Fibroblast of villous mesenchyme (primary cell): ENCODE measurements at regions not wholly inside any gene's neighbourhood (a gene's known extent, or its start where the extent isn't known, plus 50 kb on each side); places are given as distances from the start of the nearest gene placed in this dataset.

Experiments used
- DNase-seq: peaks from one replicate; pipeline ENCODE4 v3.0.0-alpha.2; 2010; ENCODE audit warnings: low read depth
- H3K4me3 ChIP-seq: 2 replicates; pipeline ENCODE4 v1.5.1; 2011; ENCODE audit warnings: low read depth, mild to moderate bottlenecking, low read length
- TF ChIP-seq, protein P1 (sequence below): IDR thresholded peaks from 2 replicates; pipeline ENCODE4 v1.5.1; 2012; ENCODE audit warnings: low read depth, mild to moderate bottlenecking, low read length; ENCODE audit not compliant: insufficient read depth

DNA sequence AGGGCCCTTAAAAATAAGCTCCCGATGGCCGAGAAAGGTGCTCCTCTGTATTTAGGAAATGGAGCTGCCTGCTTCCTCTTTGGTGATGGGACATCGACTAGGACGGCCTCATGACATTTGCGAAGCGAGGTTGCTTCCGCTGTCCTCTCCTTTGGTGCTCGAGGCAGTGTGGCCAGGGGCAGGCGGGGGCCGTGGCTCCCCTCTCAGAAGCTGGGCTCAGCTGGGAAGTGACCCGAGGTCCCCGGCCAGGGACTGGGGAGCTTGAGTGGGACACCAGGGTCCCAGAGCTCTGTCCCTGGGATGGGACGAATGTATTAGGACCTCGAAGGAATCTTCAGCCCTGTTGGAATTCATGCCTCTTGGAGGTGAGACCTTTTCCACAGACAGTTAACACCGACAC lies 151.1 kb downstream of the CTTN start:
- no peak for DNase-seq
- TF ChIP-seq, protein P1, sequence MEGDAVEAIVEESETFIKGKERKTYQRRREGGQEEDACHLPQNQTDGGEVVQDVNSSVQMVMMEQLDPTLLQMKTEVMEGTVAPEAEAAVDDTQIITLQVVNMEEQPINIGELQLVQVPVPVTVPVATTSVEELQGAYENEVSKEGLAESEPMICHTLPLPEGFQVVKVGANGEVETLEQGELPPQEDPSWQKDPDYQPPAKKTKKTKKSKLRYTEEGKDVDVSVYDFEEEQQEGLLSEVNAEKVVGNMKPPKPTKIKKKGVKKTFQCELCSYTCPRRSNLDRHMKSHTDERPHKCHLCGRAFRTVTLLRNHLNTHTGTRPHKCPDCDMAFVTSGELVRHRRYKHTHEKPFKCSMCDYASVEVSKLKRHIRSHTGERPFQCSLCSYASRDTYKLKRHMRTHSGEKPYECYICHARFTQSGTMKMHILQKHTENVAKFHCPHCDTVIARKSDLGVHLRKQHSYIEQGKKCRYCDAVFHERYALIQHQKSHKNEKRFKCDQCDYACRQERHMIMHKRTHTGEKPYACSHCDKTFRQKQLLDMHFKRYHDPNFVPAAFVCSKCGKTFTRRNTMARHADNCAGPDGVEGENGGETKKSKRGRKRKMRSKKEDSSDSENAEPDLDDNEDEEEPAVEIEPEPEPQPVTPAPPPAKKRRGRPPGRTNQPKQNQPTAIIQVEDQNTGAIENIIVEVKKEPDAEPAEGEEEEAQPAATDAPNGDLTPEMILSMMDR: no peak
- H3K4me3 ChIP-seq: no peak overlapping the region

DNA sequence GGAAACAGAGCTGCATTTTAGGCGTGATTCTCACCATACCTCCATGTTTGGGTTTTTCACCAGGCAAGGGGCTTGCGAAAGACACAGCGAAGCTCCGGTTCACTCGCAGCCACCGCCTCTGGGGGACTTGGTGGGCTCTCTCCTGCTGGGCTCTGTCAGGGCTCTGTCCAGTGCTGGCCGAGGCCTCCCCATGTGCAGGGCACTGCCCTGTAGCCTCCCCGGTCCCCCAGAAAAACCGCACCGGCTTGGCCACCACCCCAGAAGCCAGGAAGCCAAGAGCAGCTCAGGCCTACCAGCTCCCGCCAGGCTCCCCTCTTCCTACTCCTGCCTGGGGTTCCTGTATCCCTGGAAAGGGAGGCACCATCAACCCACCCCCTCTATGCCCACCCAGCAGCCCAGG lies 151.5 kb downstream of the CTTN start:
- TF ChIP-seq, protein P1: no peak
- no peak for DNase-seq
- H3K4me3 ChIP-seq: no peak overlapping the region

DNA sequence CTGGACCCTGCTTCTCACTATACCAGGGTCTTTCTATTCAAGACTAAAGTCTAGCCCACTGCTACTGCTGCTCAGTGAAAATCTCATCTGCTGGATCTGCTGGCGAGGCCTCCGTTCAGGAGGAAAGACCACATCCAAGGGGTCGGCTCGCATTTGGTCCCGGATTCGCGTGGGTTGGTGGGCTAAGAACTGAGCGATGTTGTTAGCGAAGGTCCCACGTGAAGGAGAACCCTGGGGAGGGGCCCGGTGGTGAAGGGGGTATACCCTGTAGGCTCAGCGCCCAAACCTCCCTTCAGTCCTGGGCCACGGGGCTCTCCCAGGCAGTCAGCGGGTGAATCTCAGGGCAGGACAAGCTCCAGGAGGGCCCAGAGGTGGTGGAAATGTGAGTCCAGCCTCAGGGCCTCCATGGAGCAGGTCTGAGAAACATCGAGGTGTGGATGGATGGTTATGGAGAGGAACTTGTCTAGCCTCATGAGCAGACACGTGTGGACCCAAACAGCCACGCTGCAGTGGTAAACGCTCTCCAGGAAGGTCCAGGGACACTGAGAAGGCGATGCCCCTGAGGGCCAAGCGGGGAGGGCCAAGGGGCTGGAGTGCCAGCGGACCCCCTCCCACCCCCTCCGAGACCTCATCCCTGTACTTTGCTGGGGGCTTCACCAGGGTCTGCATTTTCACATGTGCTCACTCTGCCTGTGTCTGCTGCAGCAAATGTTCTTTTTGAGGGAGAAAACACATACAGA lies 152.3 kb downstream of the CTTN start:
- no peak overlapping the region for H3K4me3 ChIP-seq
- DNase-seq: no peak
- TF ChIP-seq, protein P1: no peak

DNA sequence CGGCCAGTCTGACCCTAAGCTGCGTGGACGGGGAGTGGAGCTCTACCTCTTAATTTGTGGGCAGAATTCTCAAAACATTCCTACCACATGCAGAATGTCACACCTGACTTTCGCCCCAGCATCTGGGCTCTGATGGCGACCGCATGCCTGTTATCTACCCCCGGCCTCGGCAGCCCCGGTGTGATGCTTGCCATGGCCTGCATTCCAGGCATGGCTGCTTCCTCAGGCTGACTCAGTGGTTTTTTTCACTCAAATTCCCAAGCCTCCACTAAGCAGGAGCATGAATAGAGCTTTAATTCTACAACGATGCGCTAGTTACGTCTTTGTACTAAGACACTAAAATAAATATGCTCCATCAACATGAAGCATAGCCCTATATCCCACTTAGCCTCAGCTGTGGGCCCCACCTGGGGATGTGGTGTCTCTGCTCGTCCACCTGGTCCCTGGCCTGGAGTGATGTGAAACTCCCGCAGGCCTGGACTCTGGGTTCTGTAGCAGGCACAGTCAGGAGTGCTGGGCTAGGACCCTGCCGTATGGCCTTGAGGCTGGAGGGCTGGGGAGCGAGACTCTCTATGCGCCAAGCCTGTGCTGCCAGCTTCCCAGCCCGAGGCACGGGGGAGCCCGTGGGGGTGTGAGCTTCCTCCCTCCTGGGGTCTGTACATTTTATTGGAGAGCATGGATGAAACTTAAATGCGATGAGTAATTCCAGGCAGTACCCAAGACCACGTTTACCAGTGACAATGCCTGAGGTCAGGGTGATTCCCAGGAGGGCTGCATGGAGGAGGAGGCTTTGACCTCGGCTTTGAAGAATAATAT lies 153.2 kb downstream of the CTTN start:
- no peak for DNase-seq
- TF ChIP-seq, protein P1: no peak
- H3K4me3 ChIP-seq: no peak overlapping the region

DNA sequence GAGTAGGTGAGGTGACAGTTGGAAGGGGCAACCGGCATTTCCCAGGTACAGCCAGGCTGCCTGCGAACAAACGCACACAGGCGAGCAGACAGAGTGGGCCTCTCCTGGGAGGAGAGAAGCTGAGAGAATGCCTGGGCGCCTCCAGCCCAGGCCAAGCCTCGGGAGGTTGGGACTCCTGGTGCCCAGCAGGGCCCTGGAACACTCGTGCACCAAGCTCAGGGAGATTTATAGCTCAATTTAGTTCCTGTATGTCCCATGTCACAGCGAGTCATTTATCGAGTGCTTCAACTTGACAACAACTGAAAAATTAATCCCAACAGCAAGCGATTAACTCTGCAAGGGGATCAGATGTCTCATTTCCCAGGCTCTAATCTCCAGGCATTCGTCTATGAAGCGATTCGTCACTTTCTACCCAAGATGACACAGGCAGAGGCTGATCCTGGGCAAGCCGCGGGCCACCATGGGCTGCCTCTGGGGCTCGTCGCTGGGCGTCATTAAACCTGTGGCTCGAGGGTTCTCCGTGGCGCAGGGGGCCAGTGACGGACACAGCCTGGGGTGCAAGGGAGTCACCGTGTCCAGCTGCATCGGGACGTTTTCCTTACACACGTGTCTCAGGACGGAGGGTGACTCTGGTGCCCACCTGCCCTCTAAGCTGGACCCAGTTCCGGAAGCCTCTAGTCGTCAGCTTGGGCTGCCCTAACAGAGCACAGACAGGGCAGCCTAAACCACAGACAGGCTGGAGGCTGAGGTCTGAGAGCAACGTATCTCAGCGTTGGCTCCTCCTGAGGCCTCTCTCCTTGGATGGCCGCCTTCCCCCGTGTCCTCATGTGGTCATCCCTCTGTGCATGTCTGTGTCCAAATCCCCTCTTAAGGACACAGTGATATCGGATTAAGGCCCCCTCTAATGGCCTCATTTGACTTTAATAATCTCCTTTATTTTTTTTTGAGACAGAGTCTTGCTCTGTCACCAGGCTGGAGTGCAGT lies 154.1 kb downstream of the CTTN start:
- no peak overlapping the region for H3K4me3 ChIP-seq
- TF ChIP-seq, protein P1: no peak
- no peak for DNase-seq

DNA sequence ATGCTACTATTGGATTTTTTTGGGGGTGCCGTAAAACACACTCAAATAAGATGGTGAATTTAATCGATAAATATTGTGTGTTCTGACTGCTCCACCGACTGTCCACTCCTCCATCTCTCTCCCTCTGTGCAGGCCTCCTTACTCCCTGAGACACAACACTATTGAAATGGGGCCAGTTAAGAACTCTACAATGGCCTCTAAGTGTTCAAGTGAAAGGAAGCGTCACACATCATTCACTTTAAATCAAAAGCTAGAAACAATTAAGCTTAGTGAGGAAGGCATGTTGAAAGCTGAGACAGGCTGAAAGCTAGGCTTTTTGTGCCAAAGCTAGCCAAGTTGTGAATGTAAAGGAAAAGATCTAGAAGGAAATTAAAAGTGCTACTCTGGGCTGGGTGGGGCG lies 156.7 kb downstream of the CTTN start:
- TF ChIP-seq, protein P1: no peak
- DNase-seq: no peak
- H3K4me3 ChIP-seq: no peak overlapping the region
